ENCODE measurements at regions not wholly inside any gene's neighbourhood (a gene's known extent, or its start where the extent isn't known, plus 50 kb on each side); places are given as distances from the start of the nearest gene placed in this dataset.
"Not testable (repeated sequence)": the region's sequence is repeated elsewhere in the genome, so short reads cannot be mapped to it uniquely, and the experiment has no call there.

- DNase-seq: no peak
Observed at GRCh38 chr5:67748165-67748690, 467.3 kb upstream of the PIK3R1 start.

- DNase-seq: no peak
Observed at GRCh38 chr5:67747096-67747495, 468.5 kb upstream of the PIK3R1 start.

GRCh38 chr5:67746608-67747007 is 468.9 kb upstream of the PIK3R1 start:
- not testable (repeated sequence) for DNase-seq

- DNase-seq: no peak
Observed at GRCh38 chr5:67746103-67746502, 469.5 kb upstream of the PIK3R1 start.

- DNase-seq: peak in 1 of 14 donors; percentile 85
Observed at GRCh38 chr5:67732921-67733320, 482.6 kb upstream of the PIK3R1 start.

GRCh38 chr5:67732471-67732870 is 483.1 kb upstream of the PIK3R1 start:
- DNase-seq: no peak

GRCh38 chr5:67731886-67732285 is 483.7 kb upstream of the PIK3R1 start:
- peak in 3 of 14 donors; percentile 12 to 91 (median 46) for DNase-seq

- peak in 1 of 14 donors; percentile 16 for DNase-seq
Observed at GRCh38 chr5:67730917-67731474, 484.6 kb upstream of the PIK3R1 start.

GRCh38 chr5:67728326-67728890 is 487.1 kb upstream of the PIK3R1 start:
- no peak for DNase-seq

- no peak for DNase-seq
Observed at GRCh38 chr5:67725604-67726003, 490.0 kb upstream of the PIK3R1 start.

- DNase-seq: peak in 1 of 14 donors; percentile 52
Observed at GRCh38 chr5:67724412-67725135, 491.0 kb upstream of the PIK3R1 start.

GRCh38 chr5:67723873-67724272 is 491.7 kb upstream of the PIK3R1 start:
- peak in 1 of 14 donors; percentile 26 for DNase-seq

GRCh38 chr5:67722582-67722981 is 493.0 kb upstream of the PIK3R1 start:
- DNase-seq: not testable (repeated sequence)

GRCh38 chr5:67720162-67720772 is 495.3 kb upstream of the PIK3R1 start:
- no peak for DNase-seq

- no peak for DNase-seq
Observed at GRCh38 chr5:67702008-67702407, 505.4 kb upstream of the CD180 start.

GRCh38 chr5:67699560-67699959 is 503.0 kb upstream of the CD180 start:
- DNase-seq: no peak

- DNase-seq: peak in 2 of 14 donors; percentile 2 to 69
Observed at GRCh38 chr5:67696446-67696845, 499.8 kb upstream of the CD180 start.

- peak in 1 of 14 donors; percentile 90 for DNase-seq
Observed at GRCh38 chr5:67695369-67695768, 498.8 kb upstream of the CD180 start.

GRCh38 chr5:67694810-67695191 is 498.2 kb upstream of the CD180 start:
- DNase-seq: no peak

- no peak for DNase-seq
Observed at GRCh38 chr5:67693956-67694809, 497.6 kb upstream of the CD180 start.

GRCh38 chr5:67686746-67687145 is 490.1 kb upstream of the CD180 start:
- DNase-seq: no peak

- no peak for DNase-seq
Observed at GRCh38 chr5:67681703-67682102, 485.1 kb upstream of the CD180 start.

Measured in C1 segment of cervical spinal cord (tissue), 14 donors.